ENCODE measurements at regions not wholly inside any gene's neighbourhood (a gene's known extent, or its start where the extent isn't known, plus 50 kb on each side); places are given as distances from the start of the nearest gene placed in this dataset.

GRCh38 chr4:189874591-189874990, 66.1 kb upstream of the FRG1 start:
- TF ChIP-seq POLR2A (IDR thresholded peaks at IDR 0.05; ENCODE audit: borderline replicate concordance, extremely low read depth, insufficient read depth, insufficient read length) (no peak), POLR2AphosphoS5 (IDR thresholded peaks at IDR 0.05; ENCODE audit: low read depth, low read length) (no peak), YY1 (IDR thresholded peaks at IDR 0.05; ENCODE audit: extremely low read depth, insufficient replicate concordance, low read depth, low read length) (no peak), CEBPB (IDR thresholded peaks at IDR 0.05; ENCODE audit: low read depth) (no peak), EZH2phosphoT487 (IDR thresholded peaks at IDR 0.05; ENCODE audit: borderline replicate concordance) (no peak), ATF3 (IDR thresholded peaks at IDR 0.05) (no peak), JUND (IDR thresholded peaks at IDR 0.05) (no peak), FOSL1 (IDR thresholded peaks at IDR 0.05; ENCODE audit: low read depth) (no peak), EZH2 (IDR thresholded peaks at IDR 0.05) (no peak), RAD21 (IDR thresholded peaks at IDR 0.05; ENCODE audit: low read depth) (no peak)
- TF ChIP-seq, protein P1, sequence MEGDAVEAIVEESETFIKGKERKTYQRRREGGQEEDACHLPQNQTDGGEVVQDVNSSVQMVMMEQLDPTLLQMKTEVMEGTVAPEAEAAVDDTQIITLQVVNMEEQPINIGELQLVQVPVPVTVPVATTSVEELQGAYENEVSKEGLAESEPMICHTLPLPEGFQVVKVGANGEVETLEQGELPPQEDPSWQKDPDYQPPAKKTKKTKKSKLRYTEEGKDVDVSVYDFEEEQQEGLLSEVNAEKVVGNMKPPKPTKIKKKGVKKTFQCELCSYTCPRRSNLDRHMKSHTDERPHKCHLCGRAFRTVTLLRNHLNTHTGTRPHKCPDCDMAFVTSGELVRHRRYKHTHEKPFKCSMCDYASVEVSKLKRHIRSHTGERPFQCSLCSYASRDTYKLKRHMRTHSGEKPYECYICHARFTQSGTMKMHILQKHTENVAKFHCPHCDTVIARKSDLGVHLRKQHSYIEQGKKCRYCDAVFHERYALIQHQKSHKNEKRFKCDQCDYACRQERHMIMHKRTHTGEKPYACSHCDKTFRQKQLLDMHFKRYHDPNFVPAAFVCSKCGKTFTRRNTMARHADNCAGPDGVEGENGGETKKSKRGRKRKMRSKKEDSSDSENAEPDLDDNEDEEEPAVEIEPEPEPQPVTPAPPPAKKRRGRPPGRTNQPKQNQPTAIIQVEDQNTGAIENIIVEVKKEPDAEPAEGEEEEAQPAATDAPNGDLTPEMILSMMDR (IDR thresholded peaks at IDR 0.05 in 2 of 3, conservative IDR thresholded peaks at IDR 0.05 in 1 of 3; ENCODE audit: borderline replicate concordance in 1 of 3, insufficient read depth in 1 of 3, low read depth in 2 of 3, low read length in 2 of 3), result no peak
- TF ChIP-seq, protein P2, sequence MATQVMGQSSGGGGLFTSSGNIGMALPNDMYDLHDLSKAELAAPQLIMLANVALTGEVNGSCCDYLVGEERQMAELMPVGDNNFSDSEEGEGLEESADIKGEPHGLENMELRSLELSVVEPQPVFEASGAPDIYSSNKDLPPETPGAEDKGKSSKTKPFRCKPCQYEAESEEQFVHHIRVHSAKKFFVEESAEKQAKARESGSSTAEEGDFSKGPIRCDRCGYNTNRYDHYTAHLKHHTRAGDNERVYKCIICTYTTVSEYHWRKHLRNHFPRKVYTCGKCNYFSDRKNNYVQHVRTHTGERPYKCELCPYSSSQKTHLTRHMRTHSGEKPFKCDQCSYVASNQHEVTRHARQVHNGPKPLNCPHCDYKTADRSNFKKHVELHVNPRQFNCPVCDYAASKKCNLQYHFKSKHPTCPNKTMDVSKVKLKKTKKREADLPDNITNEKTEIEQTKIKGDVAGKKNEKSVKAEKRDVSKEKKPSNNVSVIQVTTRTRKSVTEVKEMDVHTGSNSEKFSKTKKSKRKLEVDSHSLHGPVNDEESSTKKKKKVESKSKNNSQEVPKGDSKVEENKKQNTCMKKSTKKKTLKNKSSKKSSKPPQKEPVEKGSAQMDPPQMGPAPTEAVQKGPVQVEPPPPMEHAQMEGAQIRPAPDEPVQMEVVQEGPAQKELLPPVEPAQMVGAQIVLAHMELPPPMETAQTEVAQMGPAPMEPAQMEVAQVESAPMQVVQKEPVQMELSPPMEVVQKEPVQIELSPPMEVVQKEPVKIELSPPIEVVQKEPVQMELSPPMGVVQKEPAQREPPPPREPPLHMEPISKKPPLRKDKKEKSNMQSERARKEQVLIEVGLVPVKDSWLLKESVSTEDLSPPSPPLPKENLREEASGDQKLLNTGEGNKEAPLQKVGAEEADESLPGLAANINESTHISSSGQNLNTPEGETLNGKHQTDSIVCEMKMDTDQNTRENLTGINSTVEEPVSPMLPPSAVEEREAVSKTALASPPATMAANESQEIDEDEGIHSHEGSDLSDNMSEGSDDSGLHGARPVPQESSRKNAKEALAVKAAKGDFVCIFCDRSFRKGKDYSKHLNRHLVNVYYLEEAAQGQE (IDR thresholded peaks at IDR 0.05; ENCODE audit: low read depth), result no peak
- TF ChIP-seq, protein P3, sequence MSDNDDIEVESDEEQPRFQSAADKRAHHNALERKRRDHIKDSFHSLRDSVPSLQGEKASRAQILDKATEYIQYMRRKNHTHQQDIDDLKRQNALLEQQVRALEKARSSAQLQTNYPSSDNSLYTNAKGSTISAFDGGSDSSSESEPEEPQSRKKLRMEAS (IDR thresholded peaks at IDR 0.05), result no peak
- TF ChIP-seq, protein P4, sequence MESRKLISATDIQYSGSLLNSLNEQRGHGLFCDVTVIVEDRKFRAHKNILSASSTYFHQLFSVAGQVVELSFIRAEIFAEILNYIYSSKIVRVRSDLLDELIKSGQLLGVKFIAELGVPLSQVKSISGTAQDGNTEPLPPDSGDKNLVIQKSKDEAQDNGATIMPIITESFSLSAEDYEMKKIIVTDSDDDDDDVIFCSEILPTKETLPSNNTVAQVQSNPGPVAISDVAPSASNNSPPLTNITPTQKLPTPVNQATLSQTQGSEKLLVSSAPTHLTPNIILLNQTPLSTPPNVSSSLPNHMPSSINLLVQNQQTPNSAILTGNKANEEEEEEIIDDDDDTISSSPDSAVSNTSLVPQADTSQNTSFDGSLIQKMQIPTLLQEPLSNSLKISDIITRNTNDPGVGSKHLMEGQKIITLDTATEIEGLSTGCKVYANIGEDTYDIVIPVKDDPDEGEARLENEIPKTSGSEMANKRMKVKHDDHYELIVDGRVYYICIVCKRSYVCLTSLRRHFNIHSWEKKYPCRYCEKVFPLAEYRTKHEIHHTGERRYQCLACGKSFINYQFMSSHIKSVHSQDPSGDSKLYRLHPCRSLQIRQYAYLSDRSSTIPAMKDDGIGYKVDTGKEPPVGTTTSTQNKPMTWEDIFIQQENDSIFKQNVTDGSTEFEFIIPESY (IDR thresholded peaks at IDR 0.05; ENCODE audit: extremely low read depth, insufficient replicate concordance, low read length), result no peak
